ENCODE measurements at regions not wholly inside any gene's neighbourhood (a gene's known extent, or its start where the extent isn't known, plus 50 kb on each side); places are given as distances from the start of the nearest gene placed in this dataset.

DNA sequence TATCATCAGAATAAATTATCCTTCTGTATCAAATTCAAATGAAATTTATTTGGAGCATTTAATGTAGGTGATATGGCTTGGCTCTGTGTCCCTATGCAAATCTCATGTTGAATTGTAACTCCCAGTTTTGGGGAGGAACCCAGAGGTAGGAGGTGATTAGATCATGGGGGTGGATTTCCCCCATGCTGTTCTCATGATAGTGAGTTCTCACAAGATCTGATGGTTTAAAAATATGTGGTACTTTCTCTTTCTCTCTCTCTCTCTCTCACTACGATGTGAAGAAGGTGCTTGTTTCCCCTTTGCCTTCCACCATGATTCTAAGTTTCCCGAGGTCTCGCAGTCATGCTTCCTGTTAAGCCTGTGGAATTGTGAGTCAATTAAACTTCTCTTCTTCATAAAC is 678.4 kb upstream of the RGMB start:
- H3K27ac ChIP-seq (ENCODE audit: low read depth, low read length) = no peak overlapping the region
- no peak overlapping the region for H3K4me2 ChIP-seq (ENCODE audit: insufficient read depth, low read length)
- H3K4me3 ChIP-seq (ENCODE audit: insufficient read depth, low read length) = no peak overlapping the region
- DNase-seq (ENCODE audit: insufficient read length, low spot score, missing footprints) = no peak
- H2AFZ ChIP-seq (ENCODE audit: low read length) = peak overlapping the region; percentile 49
- H3K79me2 ChIP-seq (ENCODE audit: insufficient read depth, low read length) = no peaks in the 10 kb centered on the region
- TF ChIP-seq, protein P1, sequence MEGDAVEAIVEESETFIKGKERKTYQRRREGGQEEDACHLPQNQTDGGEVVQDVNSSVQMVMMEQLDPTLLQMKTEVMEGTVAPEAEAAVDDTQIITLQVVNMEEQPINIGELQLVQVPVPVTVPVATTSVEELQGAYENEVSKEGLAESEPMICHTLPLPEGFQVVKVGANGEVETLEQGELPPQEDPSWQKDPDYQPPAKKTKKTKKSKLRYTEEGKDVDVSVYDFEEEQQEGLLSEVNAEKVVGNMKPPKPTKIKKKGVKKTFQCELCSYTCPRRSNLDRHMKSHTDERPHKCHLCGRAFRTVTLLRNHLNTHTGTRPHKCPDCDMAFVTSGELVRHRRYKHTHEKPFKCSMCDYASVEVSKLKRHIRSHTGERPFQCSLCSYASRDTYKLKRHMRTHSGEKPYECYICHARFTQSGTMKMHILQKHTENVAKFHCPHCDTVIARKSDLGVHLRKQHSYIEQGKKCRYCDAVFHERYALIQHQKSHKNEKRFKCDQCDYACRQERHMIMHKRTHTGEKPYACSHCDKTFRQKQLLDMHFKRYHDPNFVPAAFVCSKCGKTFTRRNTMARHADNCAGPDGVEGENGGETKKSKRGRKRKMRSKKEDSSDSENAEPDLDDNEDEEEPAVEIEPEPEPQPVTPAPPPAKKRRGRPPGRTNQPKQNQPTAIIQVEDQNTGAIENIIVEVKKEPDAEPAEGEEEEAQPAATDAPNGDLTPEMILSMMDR (IDR thresholded peaks at IDR 0.05; ENCODE audit: extremely low read depth, low read depth, low read length) = no peak
- H3K9me3 ChIP-seq (ENCODE audit: low read depth, low read length) = no peaks in the 10 kb centered on the region
- no peaks in the 10 kb centered on the region for H3K36me3 ChIP-seq (ENCODE audit: insufficient read depth, low read length)
- no peaks in the 10 kb centered on the region for H4K20me1 ChIP-seq (ENCODE audit: insufficient read depth, low read length)
- H3K27me3 ChIP-seq (ENCODE audit: insufficient read depth, low read length) = no peaks in the 10 kb centered on the region
- peaks cover 11% of the 10 kb centered on the region for H3K4me1 ChIP-seq (ENCODE audit: insufficient read depth, low read length)

DNA sequence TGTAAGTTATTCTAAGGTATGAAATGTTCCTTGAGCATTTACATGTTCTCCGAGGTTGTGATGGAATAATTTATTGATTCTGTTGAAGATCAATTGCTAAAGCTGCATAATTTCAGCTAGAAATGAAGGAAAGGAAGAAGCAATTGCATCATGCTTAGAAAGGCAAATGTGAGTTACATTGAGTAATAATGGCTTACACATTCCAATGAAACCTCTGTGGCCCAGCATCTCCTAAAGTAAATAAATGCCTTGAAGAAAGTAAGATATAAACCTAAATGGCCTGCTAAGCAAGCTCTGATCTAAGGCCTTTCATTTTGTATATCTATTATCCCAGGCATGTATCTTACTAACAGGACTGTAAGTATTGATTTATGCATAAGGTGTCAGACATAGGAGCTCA is 677.3 kb upstream of the RGMB start:
- Histone ChIP-seq H3K79me2 (ENCODE audit: insufficient read depth, low read length) (no peaks in the 10 kb centered on the region), H3K4me3 (ENCODE audit: insufficient read depth, low read length) (no peak overlapping the region), H3K9me3 (ENCODE audit: low read depth, low read length) (no peaks in the 10 kb centered on the region), H2AFZ (ENCODE audit: low read length) (peak overlapping the region; percentile 28), H3K4me1 (ENCODE audit: insufficient read depth, low read length) (peaks cover 11% of the 10 kb centered on the region), H3K27me3 (ENCODE audit: insufficient read depth, low read length) (no peaks in the 10 kb centered on the region), H3K36me3 (ENCODE audit: insufficient read depth, low read length) (no peaks in the 10 kb centered on the region), H3K4me2 (ENCODE audit: insufficient read depth, low read length) (no peak overlapping the region), H4K20me1 (ENCODE audit: insufficient read depth, low read length) (no peaks in the 10 kb centered on the region), H3K27ac (ENCODE audit: low read depth, low read length) (peak overlapping the region; percentile 38)
- peak; percentile 3 for DNase-seq (ENCODE audit: insufficient read length, low spot score, missing footprints)
- TF ChIP-seq, protein P1 (IDR thresholded peaks at IDR 0.05; ENCODE audit: extremely low read depth, low read depth, low read length) = no peak

DNA sequence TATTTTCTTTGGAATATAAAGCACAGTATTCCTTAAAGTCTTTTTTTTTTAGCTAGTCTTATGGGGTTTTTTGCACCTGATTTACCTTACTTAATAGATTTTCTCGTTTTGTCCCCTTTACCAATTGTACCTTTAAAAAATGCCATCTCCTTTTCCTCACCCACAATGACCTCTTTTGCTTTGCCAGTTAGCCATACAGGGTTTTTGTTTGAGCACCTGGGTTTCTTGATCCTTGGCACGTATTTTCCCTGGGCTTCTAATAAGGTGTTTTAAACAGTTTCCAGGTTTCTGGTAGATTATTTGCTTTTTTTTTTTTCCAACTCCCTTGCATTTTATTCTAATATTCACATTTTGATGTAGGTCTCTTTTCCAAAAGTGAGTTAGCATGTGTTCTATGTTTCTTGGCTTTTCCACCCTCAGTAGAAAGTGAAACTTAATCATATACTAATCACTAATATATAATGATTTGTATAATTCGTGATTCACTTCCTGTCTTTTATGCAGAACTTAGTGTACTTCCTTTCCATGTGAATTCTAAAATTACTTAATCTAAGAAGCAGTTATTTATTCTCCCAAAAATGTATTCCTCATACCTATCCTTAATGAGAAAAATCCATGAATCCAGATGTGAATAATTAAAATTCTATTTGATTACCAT is 673.9 kb upstream of the RGMB start:
- no peak for DNase-seq (ENCODE audit: insufficient read length, low spot score, missing footprints)
- TF ChIP-seq, protein P1 (IDR thresholded peaks at IDR 0.05; ENCODE audit: extremely low read depth, low read depth, low read length) = no peak
- Histone ChIP-seq H4K20me1 (ENCODE audit: insufficient read depth, low read length) (no peaks in the 10 kb centered on the region), H3K27ac (ENCODE audit: low read depth, low read length) (no peak overlapping the region), H3K27me3 (ENCODE audit: insufficient read depth, low read length) (no peaks in the 10 kb centered on the region), H3K4me1 (ENCODE audit: insufficient read depth, low read length) (peaks cover 11% of the 10 kb centered on the region), H3K4me3 (ENCODE audit: insufficient read depth, low read length) (no peak overlapping the region), H3K9me3 (ENCODE audit: low read depth, low read length) (no peaks in the 10 kb centered on the region), H3K4me2 (ENCODE audit: insufficient read depth, low read length) (no peak overlapping the region), H2AFZ (ENCODE audit: low read length) (no peak overlapping the region), H3K36me3 (ENCODE audit: insufficient read depth, low read length) (no peaks in the 10 kb centered on the region), H3K79me2 (ENCODE audit: insufficient read depth, low read length) (no peaks in the 10 kb centered on the region)

DNA sequence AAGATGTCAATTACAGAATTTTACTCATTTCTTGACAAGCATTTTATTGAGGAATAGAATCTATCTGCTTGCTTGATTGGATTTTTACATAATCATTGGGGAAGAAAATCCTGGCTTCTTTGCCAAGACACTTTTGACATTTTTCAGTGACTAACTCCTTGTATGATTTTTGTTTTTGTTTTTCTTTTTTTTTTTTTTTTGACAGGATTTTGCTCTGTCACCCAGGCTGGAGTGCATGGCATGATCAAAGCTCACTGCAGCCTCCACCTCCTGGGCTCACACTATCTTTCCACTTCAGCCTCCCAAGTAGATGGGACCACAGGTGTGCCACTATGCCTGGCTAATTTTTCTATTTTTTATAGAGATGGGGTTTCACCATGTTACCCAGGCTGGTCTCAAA is 672.3 kb upstream of the RGMB start:
- TF ChIP-seq, protein P1 (IDR thresholded peaks at IDR 0.05; ENCODE audit: extremely low read depth, low read depth, low read length) = no peak
- Histone ChIP-seq H3K27me3 (ENCODE audit: insufficient read depth, low read length) (no peaks in the 10 kb centered on the region), H3K79me2 (ENCODE audit: insufficient read depth, low read length) (no peaks in the 10 kb centered on the region), H3K27ac (ENCODE audit: low read depth, low read length) (no peak overlapping the region), H3K36me3 (ENCODE audit: insufficient read depth, low read length) (no peaks in the 10 kb centered on the region), H3K4me2 (ENCODE audit: insufficient read depth, low read length) (no peak overlapping the region), H4K20me1 (ENCODE audit: insufficient read depth, low read length) (no peaks in the 10 kb centered on the region), H3K9me3 (ENCODE audit: low read depth, low read length) (no peaks in the 10 kb centered on the region), H2AFZ (ENCODE audit: low read length) (no peak overlapping the region), H3K4me1 (ENCODE audit: insufficient read depth, low read length) (peaks cover 17% of the 10 kb centered on the region), H3K4me3 (ENCODE audit: insufficient read depth, low read length) (no peak overlapping the region)
- no peak for DNase-seq (ENCODE audit: insufficient read length, low spot score, missing footprints)

All from osteoblast (primary cell).